HG03558 (cell line): ENCODE measurements at regions not wholly inside any gene's neighbourhood (a gene's known extent, or its start where the extent isn't known, plus 50 kb on each side); places are given as distances from the start of the nearest gene placed in this dataset.

Experiments
- ATAC-seq: cut with Tn5 transposase; IDR thresholded peaks from one replicate; pipeline ENCODE4 v1.9.1; 2021; ENCODE audit warnings: moderate number of reproducible peaks; ENCODE audit not compliant: unreplicated experiment; ENCODE audit errors: extremely low read depth

GRCh38 chr13:24005755-24006281 lies 108.5 kb upstream of the C1QTNF9B start:
- ATAC-seq: no peak

DNA sequence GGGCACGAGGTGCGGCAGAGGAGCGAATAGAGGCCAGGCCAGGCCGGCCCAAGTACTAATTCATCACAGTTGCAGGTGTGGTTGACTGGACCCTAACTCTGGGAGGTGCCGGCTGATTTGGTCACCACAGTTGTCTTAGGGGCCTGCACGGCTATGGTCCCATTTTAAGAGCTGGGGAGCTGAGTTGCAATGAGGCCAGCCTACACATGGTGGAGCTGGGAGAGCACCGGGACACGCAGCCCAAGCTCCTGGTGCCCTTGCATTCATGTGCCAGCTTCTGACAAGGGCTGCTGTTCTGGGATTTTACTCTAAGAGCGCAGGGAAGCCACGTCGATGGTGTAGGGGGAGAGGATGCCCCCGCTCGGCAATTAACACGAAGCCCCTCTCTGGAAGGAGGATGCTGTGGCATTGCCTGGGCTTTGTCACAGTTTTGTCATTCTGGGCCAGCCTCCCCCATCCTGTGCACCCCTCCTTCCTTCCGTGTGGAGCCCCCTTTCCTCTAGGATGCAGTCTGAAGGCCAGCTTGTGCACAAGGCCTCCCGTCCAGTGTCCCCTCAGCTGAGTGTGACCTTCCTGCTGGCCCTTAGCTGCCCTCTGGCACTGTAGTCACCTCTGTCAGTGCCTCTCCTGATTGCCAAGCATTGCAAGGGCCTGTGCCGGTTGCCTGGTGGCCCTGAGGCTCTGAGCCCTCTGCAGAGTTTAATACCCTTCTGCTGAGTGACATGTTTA lies 109.4 kb upstream of the C1QTNF9B start:
- no peak for ATAC-seq

- no peak for ATAC-seq
Observed at GRCh38 chr13:24007979-24008620, 110.8 kb upstream of the C1QTNF9B start.

- no peak for ATAC-seq
Observed at GRCh38 chr13:24008679-24009078, 111.4 kb upstream of the C1QTNF9B start.

- ATAC-seq: no peak
Observed at GRCh38 chr13:24011266-24011665, 114.0 kb upstream of the C1QTNF9B start.

- no peak for ATAC-seq
Observed at GRCh38 chr13:24012648-24013047, 115.3 kb upstream of the C1QTNF9B start.

- no peak for ATAC-seq
Observed at GRCh38 chr13:24013189-24013588, 115.9 kb upstream of the C1QTNF9B start.

GRCh38 chr13:24016046-24016445 lies 118.7 kb upstream of the C1QTNF9B start:
- ATAC-seq: no peak

- ATAC-seq: no peak
Observed at GRCh38 chr13:24022568-24022967, 125.3 kb upstream of the C1QTNF9B start.

- no peak for ATAC-seq
Observed at GRCh38 chr13:24023073-24023472, 125.8 kb upstream of the C1QTNF9B start.

- no peak for ATAC-seq
Observed at GRCh38 chr13:24027494-24027893, 130.2 kb upstream of the C1QTNF9B start.

- ATAC-seq: no peak
Observed at GRCh38 chr13:24032252-24032651, 128.3 kb upstream of the SPATA13 start.

DNA sequence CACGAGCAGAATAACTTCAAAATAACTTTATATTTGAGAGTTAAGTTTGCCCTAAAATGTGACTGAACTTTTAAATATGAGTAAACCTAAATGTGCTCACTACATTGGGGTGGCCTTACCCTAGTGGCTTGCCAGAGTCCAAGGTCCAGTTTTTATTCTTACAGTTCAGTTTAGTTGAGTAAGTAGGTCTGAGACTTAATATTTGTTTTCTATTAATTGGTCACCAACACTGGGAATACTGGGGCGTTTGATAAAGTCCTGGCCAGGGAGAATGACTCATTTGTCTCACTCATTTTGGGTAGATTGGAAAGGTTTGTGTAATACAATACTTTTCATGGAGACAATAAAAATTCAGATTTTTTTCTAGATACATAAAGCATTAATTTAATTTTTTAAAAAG lies 127.8 kb upstream of the SPATA13 start:
- ATAC-seq: no peak

- ATAC-seq: no peak
Observed at GRCh38 chr13:24033527-24034302, 126.8 kb upstream of the SPATA13 start.

DNA sequence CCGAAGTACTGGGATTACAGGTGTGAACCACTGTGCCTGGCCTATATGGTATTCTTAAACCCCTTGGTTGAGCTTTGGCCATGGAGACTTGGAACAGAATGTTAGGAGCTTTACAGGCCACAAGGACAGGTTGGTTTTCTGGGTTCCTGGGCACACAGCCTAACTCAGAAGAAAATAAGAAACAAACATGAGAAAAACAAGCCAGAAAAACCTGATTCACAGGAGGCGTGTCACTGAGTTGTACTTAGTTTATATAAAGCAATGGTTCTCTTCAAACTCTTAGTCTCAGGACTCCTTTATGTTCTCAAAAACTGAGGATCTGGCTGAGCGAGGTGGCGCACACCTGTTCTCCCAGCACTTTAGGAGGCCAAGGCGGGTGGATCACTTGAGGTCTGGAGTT lies 125.1 kb upstream of the SPATA13 start:
- no peak for ATAC-seq

DNA sequence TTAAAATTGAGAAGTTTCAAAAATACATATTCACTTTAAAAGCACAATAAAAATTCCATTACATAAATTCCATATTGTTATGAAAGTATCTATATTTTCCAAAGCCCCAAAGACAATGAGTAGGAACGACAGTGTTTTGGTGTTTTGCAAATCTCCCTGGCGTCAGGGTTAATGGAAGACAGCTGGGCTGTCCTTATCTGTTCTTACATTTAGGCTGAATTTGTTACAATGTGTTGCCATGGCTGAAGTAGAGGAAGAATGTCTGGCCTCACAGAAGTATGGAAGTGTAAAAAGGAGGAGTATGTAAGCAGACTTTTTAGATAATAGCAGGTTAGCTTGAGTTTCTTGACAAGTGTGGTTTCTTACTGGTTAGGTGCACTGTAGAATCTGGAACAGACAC lies 124.4 kb upstream of the SPATA13 start:
- ATAC-seq: no peak

DNA sequence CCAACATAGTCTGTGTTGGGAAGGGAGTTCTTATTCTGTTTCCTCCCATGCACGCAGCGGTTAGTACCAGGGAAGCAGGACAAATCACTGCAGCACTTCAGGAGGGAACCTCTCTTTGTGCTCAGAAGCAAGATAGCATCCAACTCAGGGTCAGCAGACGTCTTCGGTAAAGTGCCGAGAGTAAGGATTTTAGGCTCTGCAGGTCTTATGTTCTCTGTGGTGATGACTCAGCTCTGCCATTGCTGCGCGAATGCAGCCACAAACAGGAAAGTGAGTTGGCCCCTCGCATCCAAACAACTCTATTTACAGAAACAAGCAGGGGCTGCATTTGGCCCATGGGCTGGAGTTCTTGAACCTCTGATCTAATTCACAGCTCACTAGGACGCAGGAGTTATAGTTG lies 122.1 kb upstream of the SPATA13 start:
- ATAC-seq: no peak

DNA sequence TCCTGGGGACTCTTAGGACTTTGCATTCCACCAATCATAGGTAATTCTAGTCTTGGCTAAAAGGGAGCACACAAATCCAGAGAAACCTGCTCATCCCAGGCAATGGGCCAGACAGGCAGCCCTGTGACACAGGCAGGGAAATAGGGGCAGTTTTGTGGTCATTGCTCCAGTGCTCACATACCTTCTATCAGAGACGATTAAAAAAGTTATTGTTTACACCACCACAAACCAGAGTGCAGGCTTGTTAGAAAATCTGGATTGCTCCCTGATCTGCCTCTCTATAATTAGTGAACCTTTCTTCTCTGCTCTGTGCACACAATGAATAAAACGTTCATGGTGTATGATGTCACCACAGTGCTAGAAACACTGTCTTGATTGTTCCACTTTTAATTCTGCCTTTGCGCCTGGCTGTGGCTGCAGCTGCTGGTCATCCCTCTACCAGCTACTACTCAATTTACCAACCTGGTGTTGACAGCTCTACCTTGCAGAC lies 121.6 kb upstream of the SPATA13 start:
- ATAC-seq: no peak

GRCh38 chr13:24039621-24040475 lies 120.7 kb upstream of the SPATA13 start:
- no peak for ATAC-seq

DNA sequence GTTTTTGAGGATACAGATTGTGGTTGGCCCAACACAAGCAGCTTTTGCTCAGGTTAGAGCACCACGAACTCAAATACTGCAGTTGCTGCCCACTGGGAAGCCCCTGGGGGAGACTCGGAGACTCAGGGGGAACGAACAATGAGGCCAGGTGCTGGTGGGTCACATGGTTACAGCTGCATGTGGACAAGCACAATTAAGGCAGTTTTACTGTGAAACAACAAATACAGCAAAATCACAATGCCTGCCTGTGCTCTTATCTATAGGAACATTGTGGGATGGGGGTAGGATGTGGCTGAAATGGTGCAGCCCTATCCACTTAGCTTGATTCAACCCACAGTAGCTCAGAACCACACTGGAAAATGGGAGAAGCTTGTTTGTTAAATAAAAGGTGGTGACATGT lies 119.7 kb upstream of the SPATA13 start:
- no peak for ATAC-seq
